Kidney epithelial cell (primary cell): ENCODE measurements at regions not wholly inside any gene's neighbourhood (a gene's known extent, or its start where the extent isn't known, plus 50 kb on each side); places are given as distances from the start of the nearest gene placed in this dataset.

Experiments
- DNase-seq: peaks from one replicate; pipeline ENCODE4 v3.0.0-alpha.2; 2010; ENCODE audit warnings: low read depth
- H3K27me3 ChIP-seq: 2 replicates; pipeline ENCODE4 v1.6.0; 2011; ENCODE audit warnings: low read length; ENCODE audit not compliant: control insufficient read depth, insufficient read depth
- H3K36me3 ChIP-seq: 2 replicates; pipeline ENCODE4 v1.5.1; 2011; ENCODE audit warnings: low read length; ENCODE audit not compliant: control insufficient read depth, insufficient read depth
- H3K4me3 ChIP-seq: 2 replicates; pipeline ENCODE4 v1.5.1; 2011; ENCODE audit warnings: low read depth, mild to moderate bottlenecking, control low read depth, low read length
- CTCF ChIP-seq: IDR thresholded peaks from 2 replicates; pipeline ENCODE4 v1.5.1; 2011; ENCODE audit warnings: mild to moderate bottlenecking, moderate library complexity, low read length, control low read depth, inconsistent platforms; ENCODE audit not compliant: insufficient read depth, poor library complexity, severe bottlenecking

GRCh38 chr14:95380350-95381042, 60.8 kb upstream of the CLMN start:
- H3K4me3 ChIP-seq = no peak overlapping the region
- H3K27me3 ChIP-seq = peaks cover 3% of the 10 kb centered on the region
- DNase-seq = no peak
- H3K36me3 ChIP-seq = no peaks in the 10 kb centered on the region
- TF ChIP-seq CTCF = no peak

GRCh38 chr14:95379634-95380033, 59.9 kb upstream of the CLMN start:
- no peak for TF ChIP-seq CTCF
- no peak overlapping the region for H3K4me3 ChIP-seq
- DNase-seq = no peak
- peaks cover 8% of the 10 kb centered on the region for H3K27me3 ChIP-seq
- no peaks in the 10 kb centered on the region for H3K36me3 ChIP-seq

GRCh38 chr14:95375539-95376109, 55.9 kb upstream of the CLMN start:
- Histone ChIP-seq H3K4me3 (no peak overlapping the region), H3K36me3 (no peaks in the 10 kb centered on the region), H3K27me3 (peaks cover 10% of the 10 kb centered on the region)
- TF ChIP-seq CTCF = no peak
- no peak for DNase-seq

- H3K4me3 ChIP-seq = no peak overlapping the region
- H3K36me3 ChIP-seq = no peaks in the 10 kb centered on the region
- TF ChIP-seq CTCF = no peak
- H3K27me3 ChIP-seq = peaks cover 10% of the 10 kb centered on the region
- DNase-seq = no peak
Measured at GRCh38 chr14:95374239-95374997, 54.7 kb upstream of the CLMN start.

- TF ChIP-seq CTCF = no peak
- Histone ChIP-seq H3K36me3 (no peaks in the 10 kb centered on the region), H3K4me3 (no peak overlapping the region), H3K27me3 (peaks cover 4% of the 10 kb centered on the region)
- no peak for DNase-seq
Measured at GRCh38 chr14:95370076-95370475, 50.4 kb upstream of the CLMN start.
